Duodenal mucosa (tissue), 2 donors: ENCODE measurements at regions not wholly inside any gene's neighbourhood (a gene's known extent, or its start where the extent isn't known, plus 50 kb on each side); places are given as distances from the start of the nearest gene placed in this dataset.

Experiments used
- H3K27ac ChIP-seq: one replicate; pipeline ENCODE4 v1.7.0; 2013; ENCODE audit warnings: low read depth, low read length
- H3K27me3 ChIP-seq, 2 donors: one replicate each; pipeline ENCODE4 v1.7.0; 2013; ENCODE audit warnings: low read length in 2 of 2, control low read depth in 1 of 2; ENCODE audit not compliant: insufficient read depth in 2 of 2, control insufficient read depth in 1 of 2
- H3K36me3 ChIP-seq, 2 donors: one replicate each; pipeline ENCODE4 v1.7.0; 2013; ENCODE audit warnings: low read length in 2 of 2, control low read depth in 1 of 2; ENCODE audit not compliant: insufficient read depth in 2 of 2, control insufficient read depth in 1 of 2
- H3K4me1 ChIP-seq, 2 donors: one replicate each; pipeline ENCODE4 v1.7.0; 2013; ENCODE audit warnings: low read length in 2 of 2, control low read depth in 1 of 2; ENCODE audit not compliant: insufficient read depth in 2 of 2, control insufficient read depth in 1 of 2
- H3K4me3 ChIP-seq, 2 donors: one replicate each; pipeline ENCODE4 v1.7.0; 2013; ENCODE audit warnings: low read length in 2 of 2, low read depth in 1 of 2
- H3K9ac ChIP-seq, 2 donors: one replicate each; pipeline ENCODE4 v1.7.0; 2013; ENCODE audit warnings: low read length in 2 of 2, low read depth in 1 of 2
- H3K9me3 ChIP-seq, 2 donors: one replicate each; pipeline ENCODE4 v1.7.0; 2013; ENCODE audit warnings: low read length in 2 of 2, control low read depth in 1 of 2; ENCODE audit not compliant: control insufficient read depth in 1 of 2

DNA sequence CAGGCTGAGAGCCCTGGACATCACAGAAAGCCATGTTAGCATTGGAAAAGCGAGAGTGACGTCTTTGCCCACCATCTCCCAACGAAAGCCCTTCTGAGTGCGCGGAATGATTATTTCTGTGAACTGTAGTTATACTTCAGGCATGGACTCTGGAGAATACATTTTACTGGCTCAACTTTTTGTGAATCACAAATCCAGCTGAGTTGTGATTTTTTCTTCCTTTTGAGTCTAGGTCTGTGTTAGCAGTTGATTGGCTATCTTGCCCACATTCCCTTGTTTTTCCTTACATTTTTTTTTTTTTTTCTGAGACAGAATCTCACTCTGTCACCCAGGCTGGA lies 183.1 kb downstream of the INO80D start:
- Histone ChIP-seq H3K4me3 (no peak overlapping the region), H3K27me3 (no peaks in the 10 kb centered on the region), H3K4me1 (peaks cover 4 to 6% of the 10 kb centered on the region in 2 donors), H3K9ac (no peak overlapping the region), H3K27ac (no peak overlapping the region), H3K36me3 (no peaks in the 10 kb centered on the region), H3K9me3 (peaks cover 0 to 4% of the 10 kb centered on the region in 2 donors)

DNA sequence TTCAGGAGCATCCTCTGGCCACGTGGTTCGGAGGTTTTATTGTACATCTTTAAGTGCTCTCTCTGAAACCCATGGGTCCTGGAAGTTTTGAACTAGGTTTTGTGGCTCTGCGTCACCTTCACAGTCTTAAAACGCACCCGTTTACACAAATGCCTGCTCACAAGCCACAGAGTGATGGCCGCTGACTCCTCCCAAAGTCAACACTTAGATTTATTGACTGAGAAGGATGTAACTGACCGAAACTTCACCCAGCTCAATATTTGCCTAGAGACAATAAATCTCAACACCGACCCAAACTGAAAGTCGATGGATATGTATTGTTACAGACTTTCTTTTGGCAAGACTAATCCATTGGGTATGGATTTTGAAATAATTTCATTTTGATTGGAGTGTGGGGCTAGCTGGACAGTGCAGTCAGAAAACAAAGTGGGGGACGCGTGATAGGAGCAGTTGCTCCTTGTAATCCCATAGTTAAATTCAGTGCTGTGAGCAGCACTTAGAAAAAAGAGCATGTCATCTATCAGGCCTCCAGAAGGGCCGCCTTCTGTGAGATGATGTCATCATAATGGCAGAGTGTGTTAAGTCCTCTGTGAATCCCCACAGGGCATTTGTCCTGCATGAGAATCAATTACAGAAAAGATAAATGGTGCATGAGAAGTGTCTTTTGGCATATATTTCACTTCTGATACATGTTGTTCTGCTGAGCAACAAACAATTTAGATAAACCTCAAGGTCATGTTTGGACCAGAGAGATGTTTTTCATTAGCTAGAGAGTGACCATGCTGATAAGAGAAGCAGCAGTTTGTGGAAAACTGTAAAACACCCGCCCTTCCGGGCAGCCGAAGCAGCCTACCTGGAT lies 183.7 kb downstream of the INO80D start:
- Histone ChIP-seq H3K4me3 (no peak overlapping the region), H3K9ac (no peak overlapping the region), H3K9me3 (peaks cover 0 to 4% of the 10 kb centered on the region in 2 donors), H3K27ac (no peak overlapping the region), H3K36me3 (no peaks in the 10 kb centered on the region), H3K27me3 (no peaks in the 10 kb centered on the region), H3K4me1 (peaks cover 4 to 6% of the 10 kb centered on the region in 2 donors)

DNA sequence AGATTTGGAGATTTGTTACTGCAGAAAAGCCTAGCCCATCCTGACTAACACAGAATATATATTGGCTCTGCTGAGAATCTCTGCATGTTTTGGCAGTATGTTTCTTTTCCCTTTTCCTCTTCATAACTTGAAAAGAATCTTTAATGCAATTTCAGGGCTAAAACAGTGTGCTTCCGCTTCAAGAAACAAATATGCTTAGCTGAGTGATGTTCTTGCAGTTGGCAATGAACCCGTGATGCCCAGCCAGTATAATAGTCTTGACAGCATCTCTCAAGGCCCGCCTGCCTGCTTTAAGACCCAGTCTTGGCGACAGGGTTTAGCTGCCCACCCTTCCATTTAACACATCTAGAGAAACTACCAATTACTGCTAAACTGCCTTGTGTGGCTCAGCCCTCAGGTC lies 184.5 kb downstream of the INO80D start:
- no peaks in the 10 kb centered on the region for H3K36me3 ChIP-seq
- H3K4me1 ChIP-seq: peaks cover 4 to 6% of the 10 kb centered on the region in 2 donors
- no peak overlapping the region for H3K4me3 ChIP-seq
- H3K9ac ChIP-seq: no peak overlapping the region
- no peak overlapping the region for H3K27ac ChIP-seq
- no peaks in the 10 kb centered on the region for H3K27me3 ChIP-seq
- peaks cover 0 to 4% of the 10 kb centered on the region in 2 donors for H3K9me3 ChIP-seq

DNA sequence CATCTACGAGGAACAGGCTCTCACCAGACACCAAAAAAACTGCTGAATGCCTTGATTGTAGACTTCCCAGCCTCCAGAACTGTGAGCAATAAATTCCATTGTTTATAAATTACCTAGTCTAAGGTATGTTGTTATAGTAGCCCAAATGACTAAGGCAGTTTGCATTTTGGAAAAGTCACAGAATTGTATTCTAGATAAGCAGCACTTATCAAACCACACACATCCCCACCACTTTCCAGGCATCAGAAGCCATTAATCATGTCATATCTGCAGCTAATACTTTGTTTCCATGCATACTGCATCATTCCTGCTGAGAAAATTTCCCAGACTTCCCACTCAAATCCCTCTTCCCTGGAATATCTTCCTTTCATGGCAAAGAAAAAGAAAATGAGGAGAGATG lies 187.2 kb downstream of the INO80D start:
- H3K27me3 ChIP-seq: no peaks in the 10 kb centered on the region
- peaks cover 4 to 6% of the 10 kb centered on the region in 2 donors for H3K4me1 ChIP-seq
- H3K9ac ChIP-seq: no peak overlapping the region
- H3K36me3 ChIP-seq: no peaks in the 10 kb centered on the region
- H3K4me3 ChIP-seq: no peak overlapping the region
- H3K9me3 ChIP-seq: peaks cover 0 to 4% of the 10 kb centered on the region in 2 donors
- no peak overlapping the region for H3K27ac ChIP-seq

DNA sequence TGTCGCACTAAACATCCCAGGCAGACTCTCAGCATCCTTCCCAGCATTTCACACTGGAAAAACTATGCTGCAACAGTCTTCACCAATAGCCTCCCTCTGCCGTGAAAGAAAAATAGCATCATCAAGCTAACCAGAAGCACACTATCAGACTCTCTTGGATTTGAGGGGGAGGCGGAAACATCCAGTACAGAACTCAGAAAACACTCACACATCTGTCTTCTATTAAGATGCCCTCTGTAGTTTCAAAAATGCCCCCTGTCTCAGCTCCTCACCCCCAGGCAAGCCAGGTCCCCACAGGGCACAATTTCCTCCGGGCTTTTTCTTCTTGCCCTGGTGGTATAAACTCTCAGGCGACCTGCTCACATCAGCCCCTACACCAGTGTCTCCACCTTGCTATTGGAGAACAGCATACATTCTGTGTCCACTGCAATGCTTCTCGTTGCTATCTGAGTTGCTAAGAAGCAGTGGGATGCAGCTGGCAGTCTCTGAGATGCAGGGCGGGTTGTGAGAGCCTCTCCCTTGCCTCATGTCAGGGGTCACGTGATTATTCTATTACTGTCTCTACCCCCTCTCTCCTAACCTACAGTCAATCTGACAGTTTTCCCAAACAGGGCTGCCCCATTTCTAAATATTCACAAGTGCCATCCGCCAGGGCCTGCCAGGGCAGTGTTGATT lies 189.9 kb downstream of the INO80D start:
- no peaks in the 10 kb centered on the region for H3K27me3 ChIP-seq
- H3K36me3 ChIP-seq: no peaks in the 10 kb centered on the region
- H3K9me3 ChIP-seq: peaks cover 0 to 4% of the 10 kb centered on the region in 2 donors
- no peak overlapping the region for H3K9ac ChIP-seq
- H3K27ac ChIP-seq: no peak overlapping the region
- peaks cover 6 to 12% of the 10 kb centered on the region in 2 donors for H3K4me1 ChIP-seq
- no peak overlapping the region for H3K4me3 ChIP-seq

DNA sequence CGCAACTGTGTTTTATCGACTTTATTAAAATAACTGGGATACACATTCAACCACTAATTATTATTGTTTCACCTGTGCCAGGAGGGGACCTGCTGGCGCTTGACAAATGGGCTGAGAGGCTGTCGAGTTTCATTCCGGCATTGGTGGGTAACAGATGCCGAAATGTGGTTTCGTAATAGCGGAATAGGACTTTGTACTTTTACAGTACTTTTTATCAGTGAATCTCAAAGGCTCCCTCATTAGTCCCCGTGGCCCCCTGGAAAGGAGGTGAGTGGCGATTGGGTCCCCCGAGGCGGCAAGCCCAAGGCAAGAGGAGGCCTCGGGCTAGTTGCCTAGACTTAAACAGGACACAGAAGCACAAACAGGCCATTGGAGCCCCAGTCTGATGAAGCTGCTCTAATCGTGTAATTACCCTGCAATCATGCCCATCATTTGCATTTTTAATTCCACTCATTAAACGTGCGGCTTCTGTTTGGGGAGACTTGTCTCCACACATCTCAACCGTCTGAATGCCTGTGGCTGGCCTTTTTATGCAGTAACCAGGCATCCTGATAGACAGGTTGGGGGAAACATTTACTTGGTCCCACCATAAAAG lies 193.2 kb downstream of the INO80D start:
- H3K9ac ChIP-seq: no peak overlapping the region
- H3K4me1 ChIP-seq: peaks cover 6 to 12% of the 10 kb centered on the region in 2 donors
- H3K27ac ChIP-seq: no peak overlapping the region
- H3K27me3 ChIP-seq: no peaks in the 10 kb centered on the region
- H3K9me3 ChIP-seq: no peaks in the 10 kb centered on the region
- peak overlapping the region; percentile 37 to 45 for H3K4me3 ChIP-seq
- H3K36me3 ChIP-seq: no peaks in the 10 kb centered on the region

DNA sequence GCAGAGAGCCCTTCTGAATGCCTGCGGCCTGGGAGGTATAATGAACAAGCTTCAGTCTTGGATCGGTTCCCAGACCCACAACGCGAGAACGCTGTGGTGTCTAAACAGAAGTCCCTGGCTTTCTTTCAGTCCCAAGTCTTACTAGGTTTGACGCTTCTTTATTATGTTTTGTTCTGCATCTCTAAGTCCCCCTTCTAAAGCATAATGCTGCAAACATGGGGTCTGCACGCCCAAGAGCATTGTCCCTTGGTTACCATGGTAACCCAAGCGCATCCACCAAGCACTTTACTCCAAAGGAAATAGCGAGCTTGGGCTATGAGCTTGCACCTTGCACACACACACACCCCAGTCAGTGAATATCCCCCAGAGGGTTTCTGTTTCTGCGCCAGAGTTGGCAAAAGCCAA lies 193.7 kb downstream of the INO80D start:
- Histone ChIP-seq H3K9ac (no peak overlapping the region), H3K27me3 (no peaks in the 10 kb centered on the region), H3K4me1 (peaks cover 6 to 12% of the 10 kb centered on the region in 2 donors), H3K36me3 (no peaks in the 10 kb centered on the region), H3K27ac (no peak overlapping the region), H3K4me3 (peak overlapping the region; percentile 37 to 45), H3K9me3 (no peaks in the 10 kb centered on the region)

DNA sequence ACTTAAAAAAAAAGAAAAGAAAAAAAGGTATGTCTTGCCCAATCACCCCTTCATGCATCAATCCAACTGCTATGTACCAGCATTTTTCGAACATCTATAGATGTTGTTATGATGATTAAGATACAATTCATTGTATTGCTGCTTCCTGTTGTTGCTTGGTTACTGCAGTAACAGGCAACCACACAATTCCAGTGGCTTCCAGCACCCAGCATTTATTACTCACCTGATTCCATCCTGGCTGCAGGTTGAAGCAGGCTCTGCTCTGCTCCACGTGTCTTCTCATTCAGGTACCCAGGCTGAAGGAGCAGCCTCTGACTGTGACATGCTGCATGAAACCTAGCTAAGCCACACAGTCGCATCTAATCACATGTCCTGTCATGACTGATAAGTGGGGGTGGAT lies 196.9 kb downstream of the INO80D start:
- Histone ChIP-seq H3K9ac (no peak overlapping the region), H3K27me3 (no peaks in the 10 kb centered on the region), H3K4me1 (peaks cover 6 to 12% of the 10 kb centered on the region in 2 donors), H3K36me3 (no peaks in the 10 kb centered on the region), H3K9me3 (no peaks in the 10 kb centered on the region), H3K27ac (no peak overlapping the region), H3K4me3 (no peak overlapping the region)

DNA sequence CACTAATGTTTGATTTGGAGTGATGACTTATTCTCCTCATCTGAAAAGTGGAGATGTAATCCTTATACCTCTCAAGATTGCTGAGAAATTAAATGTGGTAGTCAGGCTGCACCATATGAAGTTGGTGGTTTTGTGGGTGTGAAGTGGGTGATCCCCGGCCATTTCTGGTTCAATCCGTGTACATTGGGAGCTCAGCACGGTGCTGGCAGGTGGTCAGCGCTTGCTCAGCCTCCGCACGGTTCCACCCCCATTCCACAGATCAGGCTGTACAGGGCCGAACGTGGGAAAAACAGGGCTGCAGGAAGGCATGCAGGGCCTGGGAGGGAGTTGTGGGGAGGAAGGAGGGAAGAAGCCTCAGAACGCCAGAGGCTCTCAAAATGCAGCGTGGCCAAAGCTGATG lies 198.3 kb downstream of the INO80D start:
- no peak overlapping the region for H3K4me3 ChIP-seq
- no peak overlapping the region for H3K27ac ChIP-seq
- H3K9ac ChIP-seq: no peak overlapping the region
- no peaks in the 10 kb centered on the region for H3K36me3 ChIP-seq
- H3K27me3 ChIP-seq: no peaks in the 10 kb centered on the region
- peaks cover 6 to 7% of the 10 kb centered on the region in 2 donors for H3K4me1 ChIP-seq
- no peaks in the 10 kb centered on the region for H3K9me3 ChIP-seq

DNA sequence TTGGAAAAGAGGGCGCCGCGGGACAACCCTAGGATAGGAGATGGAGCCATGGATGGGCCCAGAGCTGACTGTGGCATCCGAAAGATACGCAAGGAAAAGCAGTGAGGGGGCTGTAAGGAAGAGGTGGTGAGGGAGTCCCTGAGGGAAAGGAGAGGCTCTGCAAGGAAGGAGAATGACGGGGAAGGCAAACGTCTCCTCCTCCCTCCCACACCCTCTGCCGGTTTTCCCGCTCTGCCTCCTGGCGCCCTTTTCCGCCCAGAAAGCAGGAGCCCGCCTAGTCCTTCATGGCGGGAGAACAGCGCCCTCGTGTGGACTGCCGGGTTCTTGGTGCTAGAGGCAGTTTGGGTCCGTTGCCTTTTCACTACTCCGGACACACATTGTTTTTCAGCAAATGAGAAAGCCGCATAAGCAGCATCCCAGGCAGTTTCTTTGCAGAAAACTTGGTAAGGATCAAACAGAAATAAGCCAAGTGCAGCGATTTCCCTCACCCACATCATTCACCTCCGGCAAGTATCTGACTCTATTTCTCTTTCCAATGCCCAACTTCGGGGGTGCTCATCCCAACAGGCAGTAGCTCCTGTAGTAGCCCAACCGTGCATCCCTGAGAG lies 200.4 kb downstream of the INO80D start:
- Histone ChIP-seq H3K27ac (no peak overlapping the region), H3K4me1 (no peaks in the 10 kb centered on the region), H3K27me3 (no peaks in the 10 kb centered on the region), H3K36me3 (no peaks in the 10 kb centered on the region), H3K9me3 (no peaks in the 10 kb centered on the region), H3K4me3 (no peak overlapping the region), H3K9ac (no peak overlapping the region)
